HG03457 (cell line): ENCODE measurements at regions not wholly inside any gene's neighbourhood (a gene's known extent, or its start where the extent isn't known, plus 50 kb on each side); places are given as distances from the start of the nearest gene placed in this dataset.
"Not testable (repeated sequence)": the region's sequence is repeated elsewhere in the genome, so short reads cannot be mapped to it uniquely, and the experiment has no call there.

Source experiments
- ATAC-seq: cut with Tn5 transposase; IDR thresholded peaks from one replicate; pipeline ENCODE4 v1.9.1; 2021; ENCODE audit warnings: moderate number of reproducible peaks; ENCODE audit not compliant: unreplicated experiment

DNA sequence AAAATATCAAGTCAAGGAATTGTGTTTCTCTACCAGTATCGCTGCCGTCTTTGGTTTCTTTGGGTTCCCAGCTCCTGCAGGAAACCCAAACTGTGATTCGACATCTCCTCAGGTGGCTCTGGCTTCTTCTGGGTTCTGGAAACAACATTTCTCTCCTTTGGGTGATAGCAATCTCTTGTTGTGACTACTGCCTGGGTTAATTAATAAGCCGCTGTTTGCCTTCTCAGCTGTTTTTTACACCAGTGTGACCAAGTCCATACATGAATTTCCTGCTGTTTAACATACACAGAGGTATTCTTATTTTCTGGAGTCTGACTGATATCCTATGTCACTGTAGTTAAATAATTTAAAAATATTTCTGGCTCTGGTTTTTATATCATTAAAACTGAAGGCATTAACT lies 112.5 kb upstream of the DCC start:
- no peak for ATAC-seq

- no peak for ATAC-seq
These were observed 111.8 kb upstream of the DCC start for GRCh38 chr18:52228166-52228565.

DNA sequence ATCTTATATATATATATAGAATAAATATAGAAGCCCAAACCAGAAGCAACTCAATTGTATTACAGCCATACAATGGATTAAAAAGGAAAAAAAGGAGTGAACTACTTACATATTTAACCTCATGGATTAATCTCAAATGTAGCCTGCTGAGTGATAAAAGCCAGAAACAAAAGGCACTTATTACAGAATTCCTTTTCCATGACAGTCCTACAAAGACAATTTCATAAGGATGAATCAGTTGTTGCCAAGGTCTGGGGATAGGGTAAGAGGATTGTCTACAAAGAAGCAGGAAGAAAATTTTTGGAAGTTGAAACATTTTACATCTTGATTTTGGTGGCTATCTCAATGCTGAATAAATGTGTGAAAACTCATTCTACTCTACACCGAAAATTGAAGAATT lies 103.9 kb upstream of the DCC start:
- ATAC-seq: no peak

DNA sequence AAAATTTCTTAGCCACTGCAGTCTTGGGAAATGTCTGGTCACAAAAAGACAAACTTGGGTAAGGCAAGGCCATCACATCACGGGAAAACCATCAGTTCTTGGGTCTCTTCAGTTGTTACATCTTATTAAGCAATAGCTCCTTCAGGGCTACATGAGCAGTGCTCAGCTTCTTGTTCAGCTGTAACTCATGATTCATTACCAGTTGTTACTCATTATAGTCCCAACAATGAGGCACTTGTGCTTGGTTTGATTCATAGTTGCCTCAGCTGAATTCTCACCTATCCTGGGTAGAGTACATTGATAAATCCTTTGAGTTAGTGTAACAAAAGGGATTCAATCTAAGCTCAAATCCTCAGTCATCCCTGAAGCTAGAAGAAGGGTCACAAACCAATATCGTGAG lies 102.4 kb upstream of the DCC start:
- no peak for ATAC-seq

- no peak for ATAC-seq
These were observed 97.3 kb upstream of the DCC start for GRCh38 chr18:52242711-52243110.

GRCh38 chr18:52244658-52245057 lies 95.3 kb upstream of the DCC start:
- ATAC-seq: no peak

- no peak for ATAC-seq
These were observed 85.6 kb upstream of the DCC start for GRCh38 chr18:52254367-52254766.

- ATAC-seq: not testable (repeated sequence)
These were observed 82.6 kb upstream of the DCC start for GRCh38 chr18:52257417-52257816.

GRCh38 chr18:52275817-52276216 lies 64.2 kb upstream of the DCC start:
- no peak for ATAC-seq

DNA sequence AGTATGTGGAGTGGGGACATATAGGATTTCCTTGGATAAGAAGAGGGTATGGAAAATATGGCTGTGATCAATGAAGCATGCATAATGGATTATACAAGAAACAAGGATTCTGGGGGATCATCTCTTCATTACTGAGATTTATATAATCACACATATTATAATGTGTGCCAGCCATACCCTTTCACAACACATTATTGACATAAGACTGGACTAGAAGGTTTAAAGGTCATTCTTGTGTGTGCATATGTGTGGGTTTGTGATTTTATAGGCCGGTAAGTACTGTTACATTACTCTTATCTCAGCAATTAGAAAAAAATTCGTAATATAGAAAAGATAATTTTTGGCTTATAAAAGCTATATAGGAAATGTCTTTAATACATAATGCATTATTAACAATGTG lies 62.2 kb upstream of the DCC start:
- ATAC-seq: no peak

DNA sequence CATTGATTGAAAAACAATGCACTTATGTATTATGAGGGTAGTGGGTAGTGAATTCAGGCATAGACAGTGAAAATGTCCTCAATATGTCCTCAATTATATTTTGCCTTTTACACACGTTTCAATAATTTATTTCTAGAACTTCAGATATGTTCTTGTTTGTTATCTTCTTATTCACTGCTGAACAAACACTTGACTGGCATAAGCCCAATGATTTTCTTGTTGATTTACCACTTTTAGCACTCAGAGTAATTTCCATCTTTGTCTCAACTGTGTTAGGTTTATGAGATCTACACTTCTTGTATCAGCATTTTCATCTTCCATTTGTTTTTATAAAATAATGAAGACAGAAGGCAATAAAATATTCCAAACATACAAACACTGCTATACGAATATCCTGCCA lies 61.8 kb upstream of the DCC start:
- ATAC-seq: no peak

DNA sequence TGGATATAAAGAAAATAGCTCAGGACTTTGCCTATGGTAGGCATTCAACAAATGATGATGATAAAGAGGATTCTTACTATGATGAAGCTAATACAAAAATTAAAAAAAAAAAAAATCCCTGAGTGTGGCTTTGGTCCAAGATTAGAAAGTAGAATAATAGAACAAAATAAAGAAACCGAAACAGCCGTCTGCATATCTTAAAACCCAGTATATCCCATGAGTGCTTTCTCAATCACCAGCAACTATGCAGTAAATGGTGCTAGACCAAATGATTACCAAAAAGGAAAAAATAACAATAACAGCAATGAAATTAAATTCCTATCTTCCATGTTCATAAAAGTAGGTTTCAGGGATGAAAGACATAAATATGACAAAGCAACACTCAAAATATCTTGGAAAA lies 59.3 kb upstream of the DCC start:
- ATAC-seq: no peak

DNA sequence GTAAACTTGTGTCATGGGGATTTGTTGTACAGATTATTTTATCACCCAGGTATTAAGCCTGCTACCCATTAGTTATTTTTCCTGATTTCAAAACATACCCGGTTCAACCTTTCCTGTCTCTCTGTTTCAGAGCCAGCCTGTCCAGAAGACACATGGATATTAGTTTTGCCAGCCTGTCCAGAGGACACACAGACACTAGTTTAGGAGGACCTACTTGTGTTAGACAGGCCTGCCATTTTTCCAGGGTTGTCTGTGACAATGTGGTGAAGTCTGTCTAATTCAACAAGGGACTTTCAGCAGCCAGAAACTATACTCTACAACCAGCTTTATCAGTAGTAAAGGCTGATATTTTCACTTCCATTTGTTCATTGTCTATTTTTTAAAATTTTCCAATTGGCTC lies 56.1 kb upstream of the DCC start:
- ATAC-seq: no peak

GRCh38 chr18:52286675-52287074 lies 53.3 kb upstream of the DCC start:
- no peak for ATAC-seq

GRCh38 chr18:52287151-52287550 lies 52.8 kb upstream of the DCC start:
- ATAC-seq: no peak

DNA sequence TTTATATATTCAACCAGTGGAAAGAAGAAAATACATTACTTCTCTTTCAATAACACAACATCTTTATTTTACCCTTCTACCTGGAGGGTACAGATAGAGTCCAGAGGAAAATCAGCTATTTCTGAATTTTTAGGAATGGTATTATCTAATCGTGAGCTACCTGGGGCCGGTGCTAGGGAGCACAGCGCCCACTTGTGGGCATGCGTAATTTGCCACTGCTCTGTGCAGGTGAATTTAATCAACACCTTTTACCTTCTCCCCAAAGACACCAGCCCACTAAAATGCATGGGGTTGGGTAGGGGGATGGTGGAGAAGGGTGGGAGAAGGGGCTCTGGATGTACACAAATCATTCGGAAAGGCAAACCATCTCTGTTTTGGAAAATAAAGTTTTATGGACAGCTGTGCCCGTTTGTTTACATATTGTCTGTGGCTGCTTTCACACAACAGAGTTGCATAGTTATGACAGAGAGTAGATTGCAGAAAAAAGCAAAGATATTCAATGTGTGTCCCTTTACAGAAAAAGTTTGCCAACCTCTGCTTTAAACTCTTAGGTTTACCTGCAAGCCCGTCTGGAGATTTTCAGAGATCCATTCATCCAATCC lies 51.5 kb upstream of the DCC start:
- no peak for ATAC-seq

- ATAC-seq: no peak
These were observed 50.6 kb upstream of the DCC start for GRCh38 chr18:52289392-52289791.
